Smooth muscle cell (in vitro differentiated cells): ENCODE measurements at regions not wholly inside any gene's neighbourhood (a gene's known extent, or its start where the extent isn't known, plus 50 kb on each side); places are given as distances from the start of the nearest gene placed in this dataset.

Experiments used
- DNase-seq: peaks from one replicate; lab custom pipeline; 2025; ENCODE audit not compliant: unreplicated experiment; lab: John Stamatoyannopoulos, UW
- H2AFZ ChIP-seq: fragments of 200-600 bp; sonication (generic); 2 replicates; pipeline ENCODE4 v1.6.0; 2016; ENCODE audit warnings: antibody characterized with exemption, low read depth, mild to moderate bottlenecking
- H3F3A ChIP-seq: fragments of 200-600 bp; sonication (generic); 2 replicates; pipeline ENCODE4 v1.6.0; 2017; ENCODE audit warnings: antibody characterized with exemption, low read depth
- H3K27ac ChIP-seq: fragments of 200-600 bp; sonication (generic); 2 replicates; pipeline ENCODE4 v1.5.1; 2016; ENCODE audit warnings: low read depth, mild to moderate bottlenecking
- H3K27me3 ChIP-seq: fragments of 200-600 bp; sonication (generic); 2 replicates; pipeline ENCODE4 v1.6.1; 2016; ENCODE audit warnings: low read depth, mild to moderate bottlenecking
- H3K36me3 ChIP-seq: fragments of 200-600 bp; sonication (generic); 2 replicates; pipeline ENCODE4 v1.5.1; 2016; ENCODE audit warnings: low read depth
- H3K4me1 ChIP-seq: fragments of 200-600 bp; sonication (generic); 2 replicates; pipeline ENCODE4 v1.5.1; 2016; ENCODE audit warnings: low read depth
- H3K4me2 ChIP-seq: fragments of 200-600 bp; sonication (generic); 2 replicates; pipeline ENCODE4 v1.6.0; 2016; ENCODE audit warnings: mild to moderate bottlenecking
- H3K4me3 ChIP-seq: fragments of 200-600 bp; sonication (generic); 2 replicates; pipeline ENCODE4 v1.5.1; 2016; ENCODE audit warnings: mild to moderate bottlenecking
- H3K79me2 ChIP-seq: fragments of 200-600 bp; sonication (generic); 2 replicates; pipeline ENCODE4 v1.6.0; 2016; ENCODE audit warnings: low read depth, mild to moderate bottlenecking
- H3K9ac ChIP-seq: fragments of 200-600 bp; sonication (generic); 2 replicates; pipeline ENCODE4 v1.6.0; 2016; ENCODE audit warnings: low read depth
- H3K9me3 ChIP-seq: fragments of 200-600 bp; sonication (generic); replicated peaks from 2 replicates; pipeline ENCODE4 v1.5.1; 2016; ENCODE audit warnings: low read depth
- H4K20me1 ChIP-seq: fragments of 200-600 bp; sonication (generic); 2 replicates; pipeline ENCODE4 v1.6.0; 2016; ENCODE audit warnings: low read depth
- WGBS: methylation state at CpG from one replicate; pipeline ENCODE4 v1.1.7; 2016; ENCODE audit warnings: low lambda C conversion rate; 5-methylcytosine and 5-hydroxymethylcytosine counted together
- TF ChIP-seq, protein P1 (sequence below): fragments of 200-600 bp; sonication (generic); IDR thresholded peaks from 2 replicates; pipeline ENCODE4 v1.5.1; 2017; ENCODE audit warnings: borderline replicate concordance, mild to moderate bottlenecking, antibody characterized with exemption; ENCODE audit not compliant: insufficient read depth, poor library complexity, severe bottlenecking

GRCh38 chr1:221939607-221940006, 197.7 kb upstream of the DUSP10 start:
- WGBS = 86% methylated on average over 2 of the region's 2 CpGs
- H3K4me2 ChIP-seq = no peak overlapping the region

GRCh38 chr1:221937155-221937953, 195.5 kb upstream of the DUSP10 start:
- Histone ChIP-seq H3K9me3 (peaks cover 5% of the 10 kb centered on the region), H3K79me2 (no peaks in the 10 kb centered on the region), H3K4me2 (no peak overlapping the region), H3K9ac (no peak overlapping the region), H3K4me3 (no peak overlapping the region), H3K36me3 (no peaks in the 10 kb centered on the region), H3K27me3 (no peaks in the 10 kb centered on the region), H3F3A (no peaks in the 10 kb centered on the region), H2AFZ (no peak overlapping the region), H4K20me1 (no peaks in the 10 kb centered on the region), H3K27ac (no peak overlapping the region), H3K4me1 (no peaks in the 10 kb centered on the region)
- 94% methylated on average over 9 of the region's 9 CpGs for WGBS
- TF ChIP-seq, protein P1, sequence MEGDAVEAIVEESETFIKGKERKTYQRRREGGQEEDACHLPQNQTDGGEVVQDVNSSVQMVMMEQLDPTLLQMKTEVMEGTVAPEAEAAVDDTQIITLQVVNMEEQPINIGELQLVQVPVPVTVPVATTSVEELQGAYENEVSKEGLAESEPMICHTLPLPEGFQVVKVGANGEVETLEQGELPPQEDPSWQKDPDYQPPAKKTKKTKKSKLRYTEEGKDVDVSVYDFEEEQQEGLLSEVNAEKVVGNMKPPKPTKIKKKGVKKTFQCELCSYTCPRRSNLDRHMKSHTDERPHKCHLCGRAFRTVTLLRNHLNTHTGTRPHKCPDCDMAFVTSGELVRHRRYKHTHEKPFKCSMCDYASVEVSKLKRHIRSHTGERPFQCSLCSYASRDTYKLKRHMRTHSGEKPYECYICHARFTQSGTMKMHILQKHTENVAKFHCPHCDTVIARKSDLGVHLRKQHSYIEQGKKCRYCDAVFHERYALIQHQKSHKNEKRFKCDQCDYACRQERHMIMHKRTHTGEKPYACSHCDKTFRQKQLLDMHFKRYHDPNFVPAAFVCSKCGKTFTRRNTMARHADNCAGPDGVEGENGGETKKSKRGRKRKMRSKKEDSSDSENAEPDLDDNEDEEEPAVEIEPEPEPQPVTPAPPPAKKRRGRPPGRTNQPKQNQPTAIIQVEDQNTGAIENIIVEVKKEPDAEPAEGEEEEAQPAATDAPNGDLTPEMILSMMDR = no peak
- DNase-seq = no peak

More at GRCh38 chr1:221939607-221940006, 197.7 kb upstream of the DUSP10 start:
- no peak overlapping the region for H2AFZ ChIP-seq
- H3K36me3 ChIP-seq = no peaks in the 10 kb centered on the region
- no peaks in the 10 kb centered on the region for H3F3A ChIP-seq
- no peak overlapping the region for H3K27ac ChIP-seq
- H3K4me1 ChIP-seq = no peaks in the 10 kb centered on the region
- no peak overlapping the region for H3K4me3 ChIP-seq
- TF ChIP-seq, protein P1 = no peak
- no peaks in the 10 kb centered on the region for H3K79me2 ChIP-seq
- no peak for DNase-seq
- no peaks in the 10 kb centered on the region for H3K27me3 ChIP-seq
- no peak overlapping the region for H3K9ac ChIP-seq
- H3K9me3 ChIP-seq = no peaks in the 10 kb centered on the region
- no peaks in the 10 kb centered on the region for H4K20me1 ChIP-seq

- no peaks in the 10 kb centered on the region for H3F3A ChIP-seq
- no peaks in the 10 kb centered on the region for H3K36me3 ChIP-seq
- no peak overlapping the region for H2AFZ ChIP-seq
- no peak overlapping the region for H3K9ac ChIP-seq
- TF ChIP-seq, protein P1 = no peak
- H3K4me3 ChIP-seq = no peak overlapping the region
- no peaks in the 10 kb centered on the region for H3K27me3 ChIP-seq
- no peak overlapping the region for H3K4me2 ChIP-seq
- no peaks in the 10 kb centered on the region for H3K79me2 ChIP-seq
- H3K4me1 ChIP-seq = no peaks in the 10 kb centered on the region
- H3K9me3 ChIP-seq = peaks cover 5% of the 10 kb centered on the region
- no peak for DNase-seq
- H4K20me1 ChIP-seq = no peaks in the 10 kb centered on the region
- 97% methylated on average over 2 of the region's 2 CpGs for WGBS
- no peak overlapping the region for H3K27ac ChIP-seq
Measured at GRCh38 chr1:221933814-221934213, 191.9 kb upstream of the DUSP10 start.

GRCh38 chr1:221926441-221926840, 184.6 kb upstream of the DUSP10 start:
- WGBS = 62% methylated on average over 4 of the region's 4 CpGs
- no peak for DNase-seq
- H3K27ac ChIP-seq = no peak overlapping the region
- no peaks in the 10 kb centered on the region for H3K79me2 ChIP-seq
- H3K9ac ChIP-seq = no peak overlapping the region
- no peak overlapping the region for H3K4me3 ChIP-seq
- H3K36me3 ChIP-seq = no peaks in the 10 kb centered on the region
- TF ChIP-seq, protein P1 = no peak
- no peaks in the 10 kb centered on the region for H3K9me3 ChIP-seq
- no peaks in the 10 kb centered on the region for H3K4me1 ChIP-seq
- no peak overlapping the region for H2AFZ ChIP-seq
- no peaks in the 10 kb centered on the region for H3K27me3 ChIP-seq
- no peaks in the 10 kb centered on the region for H3F3A ChIP-seq
- H3K4me2 ChIP-seq = no peak overlapping the region
- no peaks in the 10 kb centered on the region for H4K20me1 ChIP-seq
